ENCODE measurements at regions not wholly inside any gene's neighbourhood (a gene's known extent, or its start where the extent isn't known, plus 50 kb on each side); places are given as distances from the start of the nearest gene placed in this dataset.

DNA sequence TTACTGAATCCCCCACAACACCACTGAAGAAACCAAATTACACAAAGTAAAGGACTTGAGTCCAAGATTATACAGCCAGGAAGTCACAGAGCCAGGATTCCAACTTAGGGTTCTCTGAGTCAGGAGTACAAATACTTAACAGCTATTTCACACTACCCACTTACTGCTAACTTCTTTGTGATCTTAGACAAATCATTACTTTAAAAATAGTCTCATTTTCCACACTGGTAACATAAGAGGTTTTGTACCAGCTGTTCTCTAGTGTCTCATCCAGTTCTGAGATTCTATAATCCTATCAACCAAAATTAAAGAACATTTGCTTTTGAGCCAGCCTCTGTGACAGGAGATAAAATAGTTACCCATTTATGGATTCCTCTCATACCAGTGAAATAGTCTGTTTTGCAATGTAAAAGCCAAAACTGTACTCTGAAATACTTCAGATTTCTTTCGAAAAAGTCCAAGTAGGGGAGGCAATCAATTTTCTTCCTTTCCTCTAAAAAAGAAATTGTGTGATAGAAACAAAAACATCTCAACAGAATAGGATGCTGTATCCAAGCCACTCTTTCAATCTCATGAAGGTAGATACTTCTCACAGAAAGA is 157.6 kb downstream of the LRATD1 start:
- H4K20me1 ChIP-seq (ENCODE audit: control insufficient read depth, insufficient read depth) = no peaks in the 10 kb centered on the region
- H3K4me3 ChIP-seq = no peak overlapping the region
- ChIA-PET SMC1A (ENCODE audit: uncharacterized antibody, unreplicated experiment) (no interaction called here), CTCF (no interaction called here), POLR2A (no interaction called here), RAD21 (ENCODE audit: unreplicated experiment) (no interaction called here)
- no peaks in the 10 kb centered on the region for H3K9me3 ChIP-seq (replicated peaks; ENCODE audit: control insufficient read depth, insufficient read depth, low read length)
- FAIRE-seq (no peak), DNase-seq (ENCODE audit: low read depth, low spot score) (no peak), ATAC-seq (no peak)
- H3K4me1 ChIP-seq (ENCODE audit: control insufficient read depth, insufficient read depth, low read length) = no peaks in the 10 kb centered on the region
- intact Hi-C loops (cut with micrococcal nuclease; ENCODE audit: unreplicated experiment) = no loop called here
- WGBS (ENCODE audit: insufficient coverage, insufficient replicate concordance, low lambda C conversion rate, missing lambda C conversion rate) = 5% methylated on average over 1 of the region's 1 CpG
- no peak overlapping the region for H3K4me2 ChIP-seq (ENCODE audit: control insufficient read depth, insufficient read depth)
- no TSS peak for BruUV-seq (replicated peaks)
- no peaks in the 10 kb centered on the region for H3K79me2 ChIP-seq (ENCODE audit: control insufficient read depth, insufficient read depth, low read length)
- in situ Hi-C loops (cut with MboI) = no loop called here
- H3K9ac ChIP-seq (ENCODE audit: control insufficient read depth, insufficient read depth, low read length) = no peak overlapping the region
- H3K27ac ChIP-seq (ENCODE audit: control insufficient read depth, insufficient read depth) = no peak overlapping the region
- H3K36me3 ChIP-seq (ENCODE audit: control insufficient read depth in 2 of 2, insufficient read depth in 2 of 2, low read length in 1 of 2) = no peaks in the 10 kb centered on the region
- no peaks in the 10 kb centered on the region for H3K27me3 ChIP-seq (replicated peaks in 1 of 2; ENCODE audit: control insufficient read depth in 2 of 2, insufficient read depth in 2 of 2, low read length in 1 of 2)
- no peak overlapping the region for H2AFZ ChIP-seq (ENCODE audit: control insufficient read depth, low read depth, low read length)
- TF ChIP-seq TAF1 (IDR thresholded peaks at IDR 0.05; ENCODE audit: borderline replicate concordance, low read depth, low read length) (no peak), MTA3 (IDR thresholded peaks at IDR 0.05; ENCODE audit: borderline replicate concordance, low read length) (no peak), PAX8 (IDR thresholded peaks at IDR 0.05) (no peak), STAT1 (conservative IDR thresholded peaks at IDR 0.05) (no peak), FOS (IDR thresholded peaks at IDR 0.05; ENCODE audit: borderline replicate concordance, extremely low read depth, insufficient read length) (no peak), RCOR1 (conservative IDR thresholded peaks at IDR 0.05; ENCODE audit: low read depth, low read length) (no peak), TCF12 (IDR thresholded peaks at IDR 0.05; ENCODE audit: low read depth, low read length) (no peak)
- TF ChIP-seq, protein P1, sequence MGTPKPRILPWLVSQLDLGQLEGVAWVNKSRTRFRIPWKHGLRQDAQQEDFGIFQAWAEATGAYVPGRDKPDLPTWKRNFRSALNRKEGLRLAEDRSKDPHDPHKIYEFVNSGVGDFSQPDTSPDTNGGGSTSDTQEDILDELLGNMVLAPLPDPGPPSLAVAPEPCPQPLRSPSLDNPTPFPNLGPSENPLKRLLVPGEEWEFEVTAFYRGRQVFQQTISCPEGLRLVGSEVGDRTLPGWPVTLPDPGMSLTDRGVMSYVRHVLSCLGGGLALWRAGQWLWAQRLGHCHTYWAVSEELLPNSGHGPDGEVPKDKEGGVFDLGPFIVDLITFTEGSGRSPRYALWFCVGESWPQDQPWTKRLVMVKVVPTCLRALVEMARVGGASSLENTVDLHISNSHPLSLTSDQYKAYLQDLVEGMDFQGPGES (IDR thresholded peaks at IDR 0.05) = no peak
- TF ChIP-seq, protein P2, sequence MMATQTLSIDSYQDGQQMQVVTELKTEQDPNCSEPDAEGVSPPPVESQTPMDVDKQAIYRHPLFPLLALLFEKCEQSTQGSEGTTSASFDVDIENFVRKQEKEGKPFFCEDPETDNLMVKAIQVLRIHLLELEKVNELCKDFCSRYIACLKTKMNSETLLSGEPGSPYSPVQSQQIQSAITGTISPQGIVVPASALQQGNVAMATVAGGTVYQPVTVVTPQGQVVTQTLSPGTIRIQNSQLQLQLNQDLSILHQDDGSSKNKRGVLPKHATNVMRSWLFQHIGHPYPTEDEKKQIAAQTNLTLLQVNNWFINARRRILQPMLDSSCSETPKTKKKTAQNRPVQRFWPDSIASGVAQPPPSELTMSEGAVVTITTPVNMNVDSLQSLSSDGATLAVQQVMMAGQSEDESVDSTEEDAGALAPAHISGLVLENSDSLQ (IDR thresholded peaks at IDR 0.05) = no peak

Measured in GM12878 (cell line).